ENCODE measurements at regions not wholly inside any gene's neighbourhood (a gene's known extent, or its start where the extent isn't known, plus 50 kb on each side); places are given as distances from the start of the nearest gene placed in this dataset.

DNA sequence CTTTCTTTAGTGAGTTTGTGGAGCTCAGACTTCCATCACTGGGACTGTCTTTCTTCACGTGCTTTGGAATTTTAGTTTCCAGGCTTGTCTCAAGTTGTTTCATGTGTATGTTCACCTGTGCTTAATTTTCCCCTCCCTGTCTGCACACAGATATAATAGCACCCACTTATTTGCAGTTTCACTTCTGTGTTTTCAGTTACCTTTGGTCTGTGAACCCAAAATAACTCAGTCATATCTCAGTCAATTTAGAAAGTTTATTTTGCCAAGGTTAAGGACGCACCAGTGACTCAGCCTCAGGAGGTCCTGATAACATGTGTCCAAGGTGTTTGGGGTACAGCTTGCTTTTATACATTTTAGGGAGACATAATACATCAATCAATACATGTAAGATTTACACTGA, 330.4 kb downstream of the ICE1 start:
- Histone ChIP-seq H3K36me3 (no peaks in the 10 kb centered on the region), H3K9me3 (no peaks in the 10 kb centered on the region), H3K27me3 (replicated peaks; ENCODE audit: insufficient read depth) (no peaks in the 10 kb centered on the region), H3K27ac (no peak overlapping the region), H3K4me1 (replicated peaks) (no peaks in the 10 kb centered on the region), H3K4me3 (no peak overlapping the region)
- DNase-seq (ENCODE audit: low spot score): no peak
- no peak for TF ChIP-seq POLR2A (IDR thresholded peaks at IDR 0.05)
- no peak for TF ChIP-seq CTCF (IDR thresholded peaks at IDR 0.05)
- TF ChIP-seq POLR2AphosphoS5 (IDR thresholded peaks at IDR 0.05): no peak
- intact Hi-C loops (cut with DNase I): no loop called here
- whole genome bisulfite sequencing: 73% methylated on average over 2 of the region's 2 CpGs

DNA sequence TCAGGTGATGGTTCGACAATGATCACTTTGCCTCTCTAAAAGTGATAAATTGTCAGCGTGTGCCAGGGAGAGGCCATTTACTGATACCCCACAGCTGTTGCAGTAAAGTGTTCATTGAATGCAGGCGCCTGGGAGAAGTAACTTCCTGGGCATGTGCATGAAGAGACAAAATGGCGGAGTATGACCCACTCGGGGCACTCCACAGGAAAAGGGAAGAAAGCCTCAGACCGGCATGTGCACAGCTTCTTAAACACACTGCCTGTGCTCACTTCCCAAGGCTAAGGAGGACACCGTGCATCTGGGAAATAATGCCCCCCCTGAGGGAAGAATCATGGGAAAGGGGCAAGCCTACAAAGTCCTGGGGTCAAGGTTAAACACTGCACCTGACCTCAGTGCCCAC, 329.5 kb downstream of the ICE1 start:
- Histone ChIP-seq H3K27me3 (replicated peaks; ENCODE audit: insufficient read depth) (no peaks in the 10 kb centered on the region), H3K9me3 (no peaks in the 10 kb centered on the region), H3K36me3 (no peaks in the 10 kb centered on the region), H3K4me1 (replicated peaks) (no peaks in the 10 kb centered on the region), H3K27ac (no peak overlapping the region), H3K4me3 (no peak overlapping the region)
- 71% methylated on average over 7 of the region's 7 CpGs for WGBS
- intact Hi-C loops (cut with DNase I): no loop called here
- TF ChIP-seq POLR2A (IDR thresholded peaks at IDR 0.05): no peak
- no peak for TF ChIP-seq POLR2AphosphoS5 (IDR thresholded peaks at IDR 0.05)
- TF ChIP-seq CTCF (IDR thresholded peaks at IDR 0.05): no peak
- no peak for DNase-seq (ENCODE audit: low spot score)

DNA sequence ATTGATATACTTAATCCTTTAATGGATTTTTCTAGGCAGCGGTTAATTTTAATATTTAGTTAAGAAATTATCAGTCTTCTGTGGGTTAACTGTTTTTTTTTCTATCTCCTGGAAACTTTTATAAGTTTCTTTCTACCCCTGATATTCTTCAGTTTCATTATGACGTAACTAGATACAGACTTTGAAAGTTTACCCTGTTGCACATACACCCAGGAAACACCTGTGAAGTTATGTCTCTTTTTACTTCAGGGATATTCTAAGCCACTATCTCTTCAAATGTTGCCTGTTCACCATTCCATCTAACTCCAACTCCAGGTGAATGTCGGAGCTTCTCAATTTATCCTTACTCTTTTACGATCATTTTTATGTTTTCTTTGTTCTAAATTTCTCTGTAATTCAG, 329.0 kb downstream of the ICE1 start:
- DNase-seq (ENCODE audit: low spot score): no peak
- intact Hi-C loops (cut with DNase I): no loop called here
- Histone ChIP-seq H3K4me1 (replicated peaks) (no peaks in the 10 kb centered on the region), H3K27ac (no peak overlapping the region), H3K9me3 (no peaks in the 10 kb centered on the region), H3K27me3 (replicated peaks; ENCODE audit: insufficient read depth) (no peaks in the 10 kb centered on the region), H3K36me3 (no peaks in the 10 kb centered on the region), H3K4me3 (no peak overlapping the region)
- 53% methylated on average over 4 of the region's 4 CpGs for WGBS
- TF ChIP-seq CTCF (IDR thresholded peaks at IDR 0.05) (no peak), POLR2A (IDR thresholded peaks at IDR 0.05) (no peak), POLR2AphosphoS5 (IDR thresholded peaks at IDR 0.05) (no peak)

DNA sequence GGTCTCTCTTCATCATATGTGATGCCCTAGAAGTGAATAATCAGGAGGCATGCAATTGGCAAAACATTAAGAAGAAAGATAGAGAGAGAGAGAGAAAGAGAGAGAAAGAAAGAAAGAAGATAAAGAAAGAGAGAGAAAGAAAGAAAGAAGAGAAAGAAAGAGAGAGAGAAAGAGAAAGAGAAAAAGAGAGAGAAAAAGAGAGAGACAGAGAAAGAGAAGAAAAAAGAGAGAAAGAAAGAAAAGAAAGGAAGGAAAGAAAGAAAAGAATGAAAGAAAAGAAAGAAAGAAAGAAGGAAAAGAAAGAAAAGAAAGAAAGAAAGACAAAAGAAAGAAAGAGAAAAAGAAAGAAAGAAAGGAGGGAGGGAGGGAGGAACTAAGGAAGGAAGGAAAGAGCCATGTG, 318.9 kb downstream of the ICE1 start:
- H3K4me1 ChIP-seq (replicated peaks): no peaks in the 10 kb centered on the region
- TF ChIP-seq POLR2AphosphoS5 (IDR thresholded peaks at IDR 0.05) (no peak), POLR2A (IDR thresholded peaks at IDR 0.05) (no peak), CTCF (IDR thresholded peaks at IDR 0.05) (no peak)
- no peak for DNase-seq (ENCODE audit: low spot score)

GRCh38 chr5:5739490-5739945, 317.0 kb downstream of the ICE1 start:
- H3K27me3 ChIP-seq (replicated peaks; ENCODE audit: insufficient read depth): no peaks in the 10 kb centered on the region
- 89% methylated on average over 3 of the region's 3 CpGs for WGBS
- H3K4me3 ChIP-seq: no peak overlapping the region
- DNase-seq (ENCODE audit: low spot score): no peak
- TF ChIP-seq POLR2AphosphoS5 (IDR thresholded peaks at IDR 0.05): no peak
- no peak overlapping the region for H3K27ac ChIP-seq
- intact Hi-C loops (cut with DNase I): no loop called here
- H3K4me1 ChIP-seq (replicated peaks): no peaks in the 10 kb centered on the region
- H3K36me3 ChIP-seq: no peaks in the 10 kb centered on the region
- H3K9me3 ChIP-seq: no peaks in the 10 kb centered on the region

More for the DNA sequence above, 318.9 kb downstream of the ICE1 start:
- Histone ChIP-seq H3K36me3 (no peaks in the 10 kb centered on the region), H3K27ac (no peak overlapping the region), H3K4me3 (no peak overlapping the region), H3K27me3 (replicated peaks; ENCODE audit: insufficient read depth) (no peaks in the 10 kb centered on the region), H3K9me3 (no peaks in the 10 kb centered on the region)
- intact Hi-C loops (cut with DNase I): no loop called here
